Activated CD8-positive, alpha-beta T cell treated with anti-CD3 and anti-CD28 coated beads for 36 hours (primary cell): ENCODE measurements at regions not wholly inside any gene's neighbourhood (a gene's known extent, or its start where the extent isn't known, plus 50 kb on each side); places are given as distances from the start of the nearest gene placed in this dataset.
A peak's percentile ranks its signal among the peaks of the same experiment; 100 is the strongest.

Source experiments
- ATAC-seq: fragments of 200-7000 bp; cut with Tn5 transposase; one replicate; pipeline ENCODE4 v1.10.0; 2021; ENCODE audit warnings: mild to moderate bottlenecking, moderate library complexity
- CTCF ChIA-PET: fragments of 350-600 bp; sonication (Branson Sonifier 250); formaldehyde crosslinking; loops from one replicate; lab custom pipeline; 2021; ENCODE audit warnings: antibody characterized with exemption; lab: Charles Lee
- POLR2A ChIA-PET: fragments of 350-600 bp; sonication (Branson Sonifier 250); formaldehyde crosslinking; loops from one replicate; lab custom pipeline; 2021; ENCODE audit warnings: antibody characterized with exemption; lab: Charles Lee
- DNase-seq: peaks from one replicate; pipeline ENCODE4 v3.0.0-alpha.2; 2020
- H3K27ac Mint-ChIP-seq: one replicate; pipeline ENCODE4 v1.8.0; 2021; ENCODE audit warnings: mild to moderate bottlenecking, mixed read lengths
- H3K27me3 Mint-ChIP-seq: one replicate; pipeline ENCODE4 v1.8.0; 2021; ENCODE audit warnings: mixed read lengths
- H3K36me3 Mint-ChIP-seq: one replicate; pipeline ENCODE4 v1.8.0; 2021; ENCODE audit warnings: low read depth, mixed read lengths
- H3K4me1 Mint-ChIP-seq: one replicate; pipeline ENCODE4 v1.8.0; 2021; ENCODE audit warnings: low read depth, mixed read lengths
- H3K4me3 Mint-ChIP-seq: one replicate; pipeline ENCODE4 v1.8.0; 2021; ENCODE audit warnings: mild to moderate bottlenecking, moderate library complexity, mixed read lengths
- H3K9me3 Mint-ChIP-seq: one replicate; pipeline ENCODE4 v1.8.0; 2021; ENCODE audit warnings: mixed read lengths
- intact Hi-C: fragments of 100-400 bp; cut with micrococcal nuclease; formaldehyde crosslinking; loops from one replicate; pipeline ENCODE4 v1.10.0; 2022
- TF ChIP-seq, protein P1 (sequence below): fragments of 200-600 bp; IDR thresholded peaks from one replicate; pipeline ENCODE4 v1.8.0; 2022; ENCODE audit warnings: antibody characterized with exemption, mild to moderate bottlenecking

DNA sequence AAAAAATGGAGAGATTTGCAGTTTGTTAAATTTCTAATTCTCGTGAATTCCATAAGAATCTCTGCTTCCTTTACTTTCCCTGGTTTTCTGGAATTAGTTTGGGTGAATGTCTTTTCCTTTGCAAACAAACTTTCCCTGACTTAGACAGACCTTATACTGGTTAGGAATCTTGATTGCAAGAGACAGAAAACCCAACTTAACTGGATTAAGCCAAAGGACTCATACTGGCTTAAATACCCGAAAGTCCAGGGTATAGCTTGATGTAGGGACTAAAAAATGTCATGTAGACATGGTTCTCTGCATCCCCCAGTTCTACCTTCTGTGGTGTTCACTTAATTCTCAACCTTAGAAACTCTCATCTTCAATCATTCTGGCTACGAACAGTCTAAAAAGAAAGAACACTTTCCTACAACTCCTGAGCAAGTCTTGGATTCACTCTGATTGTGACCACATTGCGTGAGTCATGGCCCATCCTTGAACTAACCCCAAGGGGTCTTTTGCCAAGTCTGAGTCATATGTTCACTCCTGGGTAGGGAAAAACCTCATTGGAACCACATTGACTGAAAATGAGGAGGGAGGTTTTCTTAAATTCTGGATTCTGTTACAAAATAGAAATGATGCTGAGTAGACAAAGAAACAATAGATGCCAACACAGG, 136.0 kb upstream of the DAZL start:
- DNase-seq, result peak; percentile 47
- H3K27ac Mint-ChIP-seq, result no peak overlapping the region
- H3K4me3 Mint-ChIP-seq, result no peak overlapping the region
- intact Hi-C loops, result no loop called here
- H3K27me3 Mint-ChIP-seq, result no peaks in the 10 kb centered on the region
- TF ChIP-seq, protein P1, sequence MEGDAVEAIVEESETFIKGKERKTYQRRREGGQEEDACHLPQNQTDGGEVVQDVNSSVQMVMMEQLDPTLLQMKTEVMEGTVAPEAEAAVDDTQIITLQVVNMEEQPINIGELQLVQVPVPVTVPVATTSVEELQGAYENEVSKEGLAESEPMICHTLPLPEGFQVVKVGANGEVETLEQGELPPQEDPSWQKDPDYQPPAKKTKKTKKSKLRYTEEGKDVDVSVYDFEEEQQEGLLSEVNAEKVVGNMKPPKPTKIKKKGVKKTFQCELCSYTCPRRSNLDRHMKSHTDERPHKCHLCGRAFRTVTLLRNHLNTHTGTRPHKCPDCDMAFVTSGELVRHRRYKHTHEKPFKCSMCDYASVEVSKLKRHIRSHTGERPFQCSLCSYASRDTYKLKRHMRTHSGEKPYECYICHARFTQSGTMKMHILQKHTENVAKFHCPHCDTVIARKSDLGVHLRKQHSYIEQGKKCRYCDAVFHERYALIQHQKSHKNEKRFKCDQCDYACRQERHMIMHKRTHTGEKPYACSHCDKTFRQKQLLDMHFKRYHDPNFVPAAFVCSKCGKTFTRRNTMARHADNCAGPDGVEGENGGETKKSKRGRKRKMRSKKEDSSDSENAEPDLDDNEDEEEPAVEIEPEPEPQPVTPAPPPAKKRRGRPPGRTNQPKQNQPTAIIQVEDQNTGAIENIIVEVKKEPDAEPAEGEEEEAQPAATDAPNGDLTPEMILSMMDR, result no peak
- CTCF ChIA-PET, result interaction anchor here (1.1 to 1.4 kb wide), 3 partner anchors 101 to 141 kb away, joined by 3 read pairs; no protein-coding TSS in a partner anchor
- H3K9me3 Mint-ChIP-seq, result peaks cover 16% of the 10 kb centered on the region
- POLR2A ChIA-PET, result no interaction called here
- ATAC-seq, result peak; percentile 67
- H3K36me3 Mint-ChIP-seq, result peaks cover 3% of the 10 kb centered on the region
- H3K4me1 Mint-ChIP-seq, result peaks cover 10% of the 10 kb centered on the region

DNA sequence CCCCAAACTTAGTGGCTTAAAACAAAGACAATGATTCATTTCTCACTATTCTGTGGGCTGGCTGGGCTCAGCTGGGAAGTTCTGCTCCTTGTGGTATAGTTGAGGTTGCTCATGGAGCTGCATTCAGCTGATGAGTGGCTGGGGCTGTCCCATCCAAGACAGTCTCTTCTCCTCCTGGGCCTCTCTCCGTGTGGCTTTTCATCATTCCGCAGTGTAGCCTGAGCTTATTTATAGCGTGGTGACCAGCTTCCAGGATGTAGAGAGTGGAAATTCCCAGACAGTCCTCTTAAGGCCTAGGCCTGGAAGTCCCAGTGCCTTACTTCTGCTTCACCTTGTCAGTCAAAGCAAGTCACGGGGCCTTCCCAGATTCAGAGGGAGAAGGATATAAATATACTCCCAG, 136.7 kb upstream of the DAZL start:
- peaks cover 13% of the 10 kb centered on the region for H3K9me3 Mint-ChIP-seq
- H3K36me3 Mint-ChIP-seq, result peaks cover 3% of the 10 kb centered on the region
- DNase-seq (peak; percentile 57), ATAC-seq (peak; percentile 68)
- no peak overlapping the region for H3K4me3 Mint-ChIP-seq
- TF ChIP-seq, protein P1, result no peak
- ChIA-PET POLR2A (no interaction called here), CTCF (interaction anchor here (1.1 to 1.4 kb wide), 3 partner anchors 100 to 141 kb away, joined by 3 read pairs; no protein-coding TSS in a partner anchor)
- intact Hi-C loops, result no loop called here
- no peaks in the 10 kb centered on the region for H3K27me3 Mint-ChIP-seq
- H3K4me1 Mint-ChIP-seq, result peaks cover 10% of the 10 kb centered on the region
- no peak overlapping the region for H3K27ac Mint-ChIP-seq

DNA sequence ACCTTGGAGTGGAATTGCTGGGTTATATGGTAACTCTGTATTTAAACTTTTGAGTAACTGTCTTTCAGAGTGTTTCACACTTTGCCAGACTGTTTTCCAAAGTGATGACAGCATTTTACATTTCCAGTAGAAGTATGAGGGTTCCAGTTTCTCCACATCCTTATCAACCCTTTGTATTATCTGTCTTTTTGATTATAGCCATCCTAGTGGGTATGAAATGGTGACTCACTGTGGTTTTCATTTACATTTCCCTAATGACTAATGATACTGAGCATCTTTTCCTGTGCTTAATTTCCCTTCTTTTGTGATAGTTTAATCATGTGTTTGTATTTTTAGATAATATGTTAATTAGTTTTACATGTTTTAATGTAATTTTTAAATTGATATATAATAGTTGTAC, 138.1 kb upstream of the DAZL start:
- TF ChIP-seq, protein P1, result no peak
- H3K4me1 Mint-ChIP-seq, result peaks cover 10% of the 10 kb centered on the region

DNA sequence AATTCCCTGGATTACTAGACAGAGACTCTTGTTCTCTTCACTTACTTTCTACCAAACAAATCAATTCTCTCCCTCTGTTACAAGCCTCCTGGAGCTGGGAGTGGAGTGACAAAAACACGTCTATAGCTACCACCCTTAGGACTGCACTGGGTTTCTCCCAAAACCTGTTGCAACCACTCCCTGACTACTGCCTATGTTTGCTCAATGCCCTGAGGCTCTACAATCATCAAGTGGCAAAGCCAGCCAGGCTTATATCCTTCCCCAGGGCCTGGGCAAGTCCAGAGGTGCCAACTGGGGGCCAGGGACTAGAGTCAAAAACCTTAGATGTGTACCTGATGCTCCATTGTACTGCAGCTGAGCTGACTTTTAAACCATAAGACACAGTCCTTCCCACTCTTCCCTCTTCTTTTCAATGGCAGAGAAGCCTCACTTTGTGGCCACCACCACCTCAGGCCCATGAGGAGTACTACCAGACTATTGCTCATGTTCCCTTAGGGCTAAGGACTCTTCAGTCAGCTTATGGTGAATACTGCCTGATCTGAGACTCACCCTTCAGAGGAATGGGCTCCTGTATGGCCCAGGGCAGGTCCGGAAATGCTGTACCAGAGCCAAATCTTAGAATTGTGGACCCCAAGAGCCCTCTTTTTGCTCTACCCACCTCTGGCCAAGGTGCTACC, 125.4 kb upstream of the PLCL2 start:
- no peak overlapping the region for H3K4me3 Mint-ChIP-seq
- no peaks in the 10 kb centered on the region for H3K27me3 Mint-ChIP-seq
- no peak for ATAC-seq
- intact Hi-C loops, result no loop called here
- no peak overlapping the region for H3K27ac Mint-ChIP-seq
- ChIA-PET CTCF (interaction anchor here (1.2 kb wide), 1 partner anchor 158 kb away, joined by 3 read pairs; no protein-coding TSS in a partner anchor), POLR2A (no interaction called here)
- TF ChIP-seq, protein P1, result no peak
- no peaks in the 10 kb centered on the region for H3K36me3 Mint-ChIP-seq
- no peaks in the 10 kb centered on the region for H3K4me1 Mint-ChIP-seq
- no peak for DNase-seq
- H3K9me3 Mint-ChIP-seq, result peaks cover 2% of the 10 kb centered on the region

More for the DNA sequence above, 138.1 kb upstream of the DAZL start:
- H3K9me3 Mint-ChIP-seq, result peaks cover 13% of the 10 kb centered on the region
- no peak for ATAC-seq
- H3K27me3 Mint-ChIP-seq, result no peaks in the 10 kb centered on the region
- ChIA-PET POLR2A (no interaction called here), CTCF (no interaction called here)
- H3K27ac Mint-ChIP-seq, result no peak overlapping the region
- H3K4me3 Mint-ChIP-seq, result no peak overlapping the region
- peaks cover 3% of the 10 kb centered on the region for H3K36me3 Mint-ChIP-seq
- intact Hi-C loops, result no loop called here
- DNase-seq, result no peak

DNA sequence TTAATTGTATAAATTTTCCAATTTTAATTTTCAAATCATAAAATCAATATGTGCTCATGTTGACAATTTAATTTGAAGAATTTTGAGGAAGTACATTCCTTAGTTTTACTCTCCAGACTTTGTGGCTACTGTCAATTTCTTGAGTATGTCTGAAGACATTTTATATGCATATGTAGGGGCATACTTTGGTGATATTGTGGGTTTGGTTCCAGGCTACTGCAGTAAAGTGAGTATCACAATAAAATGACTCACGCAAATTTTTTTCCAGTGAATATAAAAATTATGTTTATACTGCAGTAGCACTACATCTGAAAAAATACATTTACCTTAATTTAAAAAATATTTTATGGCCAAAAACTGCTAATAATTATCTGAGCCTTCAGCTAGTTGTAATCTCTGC, 123.2 kb upstream of the PLCL2 start:
- no peak for DNase-seq

More for the DNA sequence above, 123.2 kb upstream of the PLCL2 start:
- no peak overlapping the region for H3K4me3 Mint-ChIP-seq
- no peaks in the 10 kb centered on the region for H3K9me3 Mint-ChIP-seq
- no peaks in the 10 kb centered on the region for H3K36me3 Mint-ChIP-seq
- intact Hi-C loops, result no loop called here
- POLR2A ChIA-PET, result no interaction called here
- no peaks in the 10 kb centered on the region for H3K4me1 Mint-ChIP-seq
- CTCF ChIA-PET, result no interaction called here
- no peak overlapping the region for H3K27ac Mint-ChIP-seq
- no peak for ATAC-seq
- H3K27me3 Mint-ChIP-seq, result no peaks in the 10 kb centered on the region
- TF ChIP-seq, protein P1, result no peak
